ENCODE measurements at regions not wholly inside any gene's neighbourhood (a gene's known extent, or its start where the extent isn't known, plus 50 kb on each side); places are given as distances from the start of the nearest gene placed in this dataset.

DNA sequence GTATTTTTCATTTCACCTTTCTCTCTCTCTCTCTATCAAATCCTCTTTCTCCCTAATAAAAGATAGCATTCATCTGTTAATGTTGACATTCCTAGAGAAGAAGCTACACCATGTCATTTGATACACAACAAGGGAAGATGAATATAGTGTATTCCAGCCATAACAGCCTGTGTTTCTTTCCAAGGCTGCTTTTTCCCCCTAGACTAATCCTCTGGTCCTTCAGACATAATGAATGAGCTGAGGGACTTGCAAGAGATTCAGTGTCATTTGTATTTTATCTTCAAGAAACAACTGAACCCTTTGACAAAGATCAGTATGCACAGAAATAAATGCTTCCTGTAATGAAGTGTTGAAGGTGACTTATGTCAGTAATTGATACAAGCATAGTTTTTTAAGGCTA lies 284.0 kb upstream of the NXPH2 start:
- H4K8ac ChIP-seq (ENCODE audit: low read depth, low read length), result no peak overlapping the region
- H3K56ac ChIP-seq (ENCODE audit: low read length), result no peak overlapping the region
- H3K4ac ChIP-seq (ENCODE audit: low read depth, low read length), result no peak overlapping the region
- H3K27ac ChIP-seq (ENCODE audit: low read depth, low read length), result no peak overlapping the region
- H2AK5ac ChIP-seq (ENCODE audit: low read length), result no peak overlapping the region
- no peak overlapping the region for H2BK15ac ChIP-seq (replicated peaks; ENCODE audit: low read depth)
- no peaks in the 10 kb centered on the region for H3K4me1 ChIP-seq (ENCODE audit: control insufficient read depth, low read depth, low read length)
- no peak overlapping the region for H4K5ac ChIP-seq (ENCODE audit: low read length)
- H3K4me3 ChIP-seq (ENCODE audit: low read length), result no peak overlapping the region
- no peak overlapping the region for H2BK120ac ChIP-seq (ENCODE audit: low read depth, low read length)
- no peak overlapping the region for H2BK5ac ChIP-seq (ENCODE audit: low read length)
- no peaks in the 10 kb centered on the region for H3K36me3 ChIP-seq (ENCODE audit: control insufficient read depth, insufficient read depth, low read length)
- no peaks in the 10 kb centered on the region for H3K79me2 ChIP-seq (ENCODE audit: control insufficient read depth, insufficient read depth, low read length)
- H3K18ac ChIP-seq (ENCODE audit: low read length), result no peak overlapping the region
- H3K79me1 ChIP-seq (ENCODE audit: low read length), result no peaks in the 10 kb centered on the region
- no peak overlapping the region for H3K4me2 ChIP-seq (ENCODE audit: low read length)
- H3K9ac ChIP-seq (ENCODE audit: low read length), result no peak overlapping the region
- no peak for DNase-seq
- no peak overlapping the region for H3K23ac ChIP-seq (ENCODE audit: low read length)
- no peaks in the 10 kb centered on the region for H3K27me3 ChIP-seq (ENCODE audit: insufficient read depth, low read length, poor library complexity)

DNA sequence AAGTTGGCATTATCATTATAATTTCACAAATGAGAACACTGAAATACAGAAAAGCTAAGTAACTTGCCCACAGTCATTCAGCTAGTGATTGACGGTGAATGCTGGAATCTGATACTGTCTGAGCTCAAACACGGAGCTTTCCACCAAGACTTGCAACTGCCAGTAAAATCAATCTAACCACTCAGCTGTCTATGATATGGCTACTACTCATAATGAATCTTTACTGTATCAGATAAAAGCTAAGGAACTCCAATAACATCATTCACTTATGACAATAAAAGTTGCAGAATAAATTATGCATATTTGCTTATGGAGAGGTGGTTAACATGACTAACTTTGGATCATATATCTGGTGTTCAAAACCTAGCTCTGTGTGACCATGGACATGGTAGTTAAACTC lies 279.4 kb upstream of the NXPH2 start:
- no peak overlapping the region for H2AK5ac ChIP-seq (ENCODE audit: low read length)
- WGBS (ENCODE audit: extremely low coverage, insufficient coverage, low lambda C conversion rate), result no CpG with 5 or more reads among the region's 2 CpGs
- H3K27me3 ChIP-seq (ENCODE audit: insufficient read depth, low read length, poor library complexity), result no peaks in the 10 kb centered on the region
- H4K5ac ChIP-seq (ENCODE audit: low read length), result no peak overlapping the region
- H3K79me2 ChIP-seq (ENCODE audit: control insufficient read depth, insufficient read depth, low read length), result no peaks in the 10 kb centered on the region
- H3K23ac ChIP-seq (ENCODE audit: low read length), result no peak overlapping the region
- no peak overlapping the region for H4K8ac ChIP-seq (ENCODE audit: low read depth, low read length)
- no peak overlapping the region for H3K56ac ChIP-seq (ENCODE audit: low read length)
- no peaks in the 10 kb centered on the region for H3K36me3 ChIP-seq (ENCODE audit: control insufficient read depth, insufficient read depth, low read length)
- H3K9ac ChIP-seq (ENCODE audit: low read length), result no peak overlapping the region
- no peak overlapping the region for H2BK5ac ChIP-seq (ENCODE audit: low read length)
- H3K4me1 ChIP-seq (ENCODE audit: control insufficient read depth, low read depth, low read length), result no peaks in the 10 kb centered on the region
- no peak overlapping the region for H3K4ac ChIP-seq (ENCODE audit: low read depth, low read length)
- H3K27ac ChIP-seq (ENCODE audit: low read depth, low read length), result no peak overlapping the region
- H3K4me2 ChIP-seq (ENCODE audit: low read length), result no peak overlapping the region
- H2BK15ac ChIP-seq (replicated peaks; ENCODE audit: low read depth), result no peak overlapping the region
- no peak overlapping the region for H3K18ac ChIP-seq (ENCODE audit: low read length)
- DNase-seq, result no peak
- H2BK120ac ChIP-seq (ENCODE audit: low read depth, low read length), result no peak overlapping the region
- H3K4me3 ChIP-seq (ENCODE audit: low read length), result no peak overlapping the region
- no peaks in the 10 kb centered on the region for H3K79me1 ChIP-seq (ENCODE audit: low read length)

DNA sequence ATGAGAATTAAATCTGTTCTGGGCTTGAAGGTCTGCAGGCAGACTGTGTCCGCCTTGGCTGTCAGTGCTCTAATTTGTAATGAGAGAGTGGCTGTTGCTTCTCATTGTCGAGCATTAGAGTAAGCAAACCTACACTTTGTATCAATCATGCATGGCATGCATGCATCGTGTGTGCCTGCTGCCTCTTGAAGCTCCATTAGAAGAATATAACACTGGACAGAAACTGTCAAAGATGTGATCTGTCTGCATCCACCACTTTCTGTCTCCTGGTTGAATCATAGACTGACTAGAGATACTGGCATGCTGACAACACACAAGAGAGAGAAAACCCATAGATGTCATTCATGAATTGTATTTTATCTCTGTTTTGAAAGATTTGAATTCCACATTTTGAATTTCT lies 275.0 kb upstream of the NXPH2 start:
- no peak overlapping the region for H3K23ac ChIP-seq (ENCODE audit: low read length)
- H3K9ac ChIP-seq (ENCODE audit: low read length), result no peak overlapping the region
- no peak overlapping the region for H2BK15ac ChIP-seq (replicated peaks; ENCODE audit: low read depth)
- no peak overlapping the region for H3K56ac ChIP-seq (ENCODE audit: low read length)
- no peak overlapping the region for H3K4ac ChIP-seq (ENCODE audit: low read depth, low read length)
- DNase-seq, result no peak
- H3K27me3 ChIP-seq (ENCODE audit: insufficient read depth, low read length, poor library complexity), result no peaks in the 10 kb centered on the region
- no peak overlapping the region for H2BK120ac ChIP-seq (ENCODE audit: low read depth, low read length)
- H3K4me1 ChIP-seq (ENCODE audit: control insufficient read depth, low read depth, low read length), result no peaks in the 10 kb centered on the region
- no peaks in the 10 kb centered on the region for H3K36me3 ChIP-seq (ENCODE audit: control insufficient read depth, insufficient read depth, low read length)
- H3K79me1 ChIP-seq (ENCODE audit: low read length), result no peaks in the 10 kb centered on the region
- H3K79me2 ChIP-seq (ENCODE audit: control insufficient read depth, insufficient read depth, low read length), result no peaks in the 10 kb centered on the region
- no peak overlapping the region for H3K4me3 ChIP-seq (ENCODE audit: low read length)
- H4K8ac ChIP-seq (ENCODE audit: low read depth, low read length), result no peak overlapping the region
- H3K18ac ChIP-seq (ENCODE audit: low read length), result no peak overlapping the region
- no CpG with 5 or more reads among the region's 3 CpGs for WGBS (ENCODE audit: extremely low coverage, insufficient coverage, low lambda C conversion rate)
- H2BK5ac ChIP-seq (ENCODE audit: low read length), result no peak overlapping the region
- no peak overlapping the region for H4K5ac ChIP-seq (ENCODE audit: low read length)
- H2AK5ac ChIP-seq (ENCODE audit: low read length), result no peak overlapping the region
- H3K27ac ChIP-seq (ENCODE audit: low read depth, low read length), result no peak overlapping the region
- H3K4me2 ChIP-seq (ENCODE audit: low read length), result no peak overlapping the region

DNA sequence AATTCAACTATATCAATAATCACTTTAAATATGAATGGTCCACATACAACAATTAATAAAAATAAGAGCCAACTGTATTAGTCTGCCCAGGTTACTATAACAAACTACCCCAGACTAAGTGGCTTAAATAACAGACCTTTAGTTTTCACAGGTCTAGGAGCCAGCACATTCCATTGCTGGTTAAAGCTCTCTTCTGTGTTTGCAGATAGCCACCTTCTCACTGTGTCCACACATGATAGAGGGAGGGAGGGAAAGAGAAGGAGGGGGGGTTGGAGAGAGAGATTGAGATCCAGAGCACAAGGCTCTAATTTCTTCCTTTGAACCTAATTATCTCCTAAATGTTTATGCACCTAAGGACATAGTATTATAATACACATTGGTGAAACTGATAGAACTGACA lies 267.8 kb upstream of the NXPH2 start:
- no peak overlapping the region for H2AK5ac ChIP-seq (ENCODE audit: low read length)

DNA sequence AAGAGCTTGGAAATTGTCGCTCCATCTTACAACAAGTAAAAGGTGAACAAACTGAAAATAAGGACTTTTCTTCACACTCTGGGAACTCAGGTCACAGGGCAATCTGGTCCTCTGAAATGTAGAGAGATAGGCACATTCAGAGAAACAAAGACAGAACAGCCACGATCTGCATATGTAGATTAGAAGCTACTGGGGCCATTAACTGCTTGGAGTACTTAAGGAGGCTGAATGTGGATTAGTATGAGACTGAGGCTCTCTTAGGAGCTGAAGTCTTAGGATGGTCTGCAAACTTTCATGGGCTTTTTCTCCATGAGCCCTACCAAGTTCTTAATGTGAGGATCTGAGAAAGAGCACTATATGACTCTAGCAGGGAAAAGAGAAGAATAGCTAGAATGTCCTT lies 265.3 kb upstream of the NXPH2 start:
- no peak overlapping the region for H2BK15ac ChIP-seq (replicated peaks; ENCODE audit: low read depth)
- H3K4me2 ChIP-seq (ENCODE audit: low read length), result no peak overlapping the region
- no peak overlapping the region for H3K27ac ChIP-seq (ENCODE audit: low read depth, low read length)
- no peaks in the 10 kb centered on the region for H3K27me3 ChIP-seq (ENCODE audit: insufficient read depth, low read length, poor library complexity)
- no peak overlapping the region for H3K23ac ChIP-seq (ENCODE audit: low read length)
- H2AK5ac ChIP-seq (ENCODE audit: low read length), result no peak overlapping the region
- no peak overlapping the region for H4K8ac ChIP-seq (ENCODE audit: low read depth, low read length)
- H3K79me2 ChIP-seq (ENCODE audit: control insufficient read depth, insufficient read depth, low read length), result no peaks in the 10 kb centered on the region
- no peaks in the 10 kb centered on the region for H3K36me3 ChIP-seq (ENCODE audit: control insufficient read depth, insufficient read depth, low read length)
- no peak overlapping the region for H4K5ac ChIP-seq (ENCODE audit: low read length)
- no peak overlapping the region for H3K9ac ChIP-seq (ENCODE audit: low read length)
- peak overlapping the region; percentile 76 for H2BK5ac ChIP-seq (ENCODE audit: low read length)
- no peaks in the 10 kb centered on the region for H3K79me1 ChIP-seq (ENCODE audit: low read length)
- no peak overlapping the region for H3K56ac ChIP-seq (ENCODE audit: low read length)
- DNase-seq, result peak; percentile 93
- no peak overlapping the region for H3K4ac ChIP-seq (ENCODE audit: low read depth, low read length)
- H3K18ac ChIP-seq (ENCODE audit: low read length), result peak overlapping the region; percentile 60
- H3K4me3 ChIP-seq (ENCODE audit: low read length), result no peak overlapping the region
- no peak overlapping the region for H2BK120ac ChIP-seq (ENCODE audit: low read depth, low read length)
- WGBS (ENCODE audit: extremely low coverage, insufficient coverage, low lambda C conversion rate), result no CpG with 5 or more reads among the region's 2 CpGs
- peaks cover 5% of the 10 kb centered on the region for H3K4me1 ChIP-seq (ENCODE audit: control insufficient read depth, low read depth, low read length)

More for the DNA sequence above, 267.8 kb upstream of the NXPH2 start:
- Histone ChIP-seq H4K8ac (ENCODE audit: low read depth, low read length) (no peak overlapping the region), H3K27ac (ENCODE audit: low read depth, low read length) (no peak overlapping the region), H3K79me1 (ENCODE audit: low read length) (no peaks in the 10 kb centered on the region), H2BK5ac (ENCODE audit: low read length) (no peak overlapping the region), H3K18ac (ENCODE audit: low read length) (no peak overlapping the region), H2BK120ac (ENCODE audit: low read depth, low read length) (no peak overlapping the region), H4K5ac (ENCODE audit: low read length) (no peak overlapping the region), H3K56ac (ENCODE audit: low read length) (no peak overlapping the region), H3K36me3 (ENCODE audit: control insufficient read depth, insufficient read depth, low read length) (no peaks in the 10 kb centered on the region), H3K9ac (ENCODE audit: low read length) (no peak overlapping the region), H3K4me3 (ENCODE audit: low read length) (no peak overlapping the region), H3K4ac (ENCODE audit: low read depth, low read length) (no peak overlapping the region), H3K79me2 (ENCODE audit: control insufficient read depth, insufficient read depth, low read length) (no peaks in the 10 kb centered on the region), H2BK15ac (replicated peaks; ENCODE audit: low read depth) (no peak overlapping the region), H3K4me1 (ENCODE audit: control insufficient read depth, low read depth, low read length) (peaks cover 5% of the 10 kb centered on the region), H3K27me3 (ENCODE audit: insufficient read depth, low read length, poor library complexity) (no peaks in the 10 kb centered on the region), H3K23ac (ENCODE audit: low read length) (no peak overlapping the region), H3K4me2 (ENCODE audit: low read length) (no peak overlapping the region)
- DNase-seq, result peak; percentile 85

DNA sequence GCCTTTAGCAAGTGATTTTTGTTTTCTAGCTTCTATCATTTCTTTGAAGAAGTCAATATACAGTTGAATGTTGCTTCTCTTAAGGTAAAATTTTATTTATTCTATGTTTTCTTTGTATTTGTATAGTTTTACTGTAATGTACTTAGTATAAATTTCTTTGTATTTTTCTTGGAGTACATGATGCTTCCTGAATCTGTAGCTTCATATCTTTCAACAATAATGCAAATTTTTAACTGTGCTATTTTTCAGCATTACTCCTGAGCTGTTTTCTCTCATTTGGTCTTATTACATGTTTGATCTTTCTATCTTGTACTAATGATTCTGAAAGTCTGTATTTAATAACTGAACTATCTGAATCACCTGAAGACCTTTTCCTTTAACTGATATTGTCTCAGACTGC lies 253.9 kb upstream of the NXPH2 start:
- no peak for DNase-seq
- H3K27ac ChIP-seq (ENCODE audit: low read depth, low read length), result no peak overlapping the region
- no peak overlapping the region for H3K23ac ChIP-seq (ENCODE audit: low read length)
- H4K8ac ChIP-seq (ENCODE audit: low read depth, low read length), result no peak overlapping the region
- no peaks in the 10 kb centered on the region for H3K4me1 ChIP-seq (ENCODE audit: control insufficient read depth, low read depth, low read length)
- no peak overlapping the region for H3K9ac ChIP-seq (ENCODE audit: low read length)
- no peak overlapping the region for H3K18ac ChIP-seq (ENCODE audit: low read length)
- no peak overlapping the region for H3K56ac ChIP-seq (ENCODE audit: low read length)
- H3K79me2 ChIP-seq (ENCODE audit: control insufficient read depth, insufficient read depth, low read length), result no peaks in the 10 kb centered on the region
- no peaks in the 10 kb centered on the region for H3K79me1 ChIP-seq (ENCODE audit: low read length)
- no peak overlapping the region for H3K4me3 ChIP-seq (ENCODE audit: low read length)
- H3K4me2 ChIP-seq (ENCODE audit: low read length), result no peak overlapping the region
- H4K5ac ChIP-seq (ENCODE audit: low read length), result no peak overlapping the region
- no peak overlapping the region for H2BK15ac ChIP-seq (replicated peaks; ENCODE audit: low read depth)
- no peak overlapping the region for H3K4ac ChIP-seq (ENCODE audit: low read depth, low read length)
- no peak overlapping the region for H2BK120ac ChIP-seq (ENCODE audit: low read depth, low read length)
- no peak overlapping the region for H2AK5ac ChIP-seq (ENCODE audit: low read length)
- H3K27me3 ChIP-seq (ENCODE audit: insufficient read depth, low read length, poor library complexity), result no peaks in the 10 kb centered on the region
- H2BK5ac ChIP-seq (ENCODE audit: low read length), result no peak overlapping the region
- H3K36me3 ChIP-seq (ENCODE audit: control insufficient read depth, insufficient read depth, low read length), result no peaks in the 10 kb centered on the region
